Epidermal melanocyte (primary cell): ENCODE measurements at regions not wholly inside any gene's neighbourhood (a gene's known extent, or its start where the extent isn't known, plus 50 kb on each side); places are given as distances from the start of the nearest gene placed in this dataset.
"Not testable (repeated sequence)": the region's sequence is repeated elsewhere in the genome, so short reads cannot be mapped to it uniquely, and the experiment has no call there.

Experiments
- DNase-seq: peaks from one replicate; pipeline ENCODE4 v3.0.0; 2011; ENCODE audit warnings: low spot score; ENCODE audit not compliant: insufficient read length

DNA sequence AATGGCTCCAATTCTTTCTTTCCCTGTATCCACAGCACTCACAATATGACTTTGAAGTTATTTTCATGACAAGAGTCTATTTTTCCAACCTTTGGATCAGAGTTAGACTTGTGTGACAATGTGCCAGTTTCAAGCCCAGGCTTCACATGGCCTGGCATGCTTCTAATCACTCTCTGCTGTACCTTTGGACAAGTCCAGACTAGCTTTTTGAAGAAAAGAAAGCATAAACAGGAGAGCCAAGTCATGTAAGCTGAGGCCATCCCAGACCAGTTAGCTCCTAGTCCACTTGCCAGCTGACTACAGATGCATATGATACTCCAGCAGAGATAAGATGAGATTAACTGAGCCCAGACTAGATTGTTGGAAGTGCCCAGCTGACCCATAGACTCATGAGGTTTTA is 513.6 kb upstream of the C9orf72 start:
- no peak for DNase-seq

DNA sequence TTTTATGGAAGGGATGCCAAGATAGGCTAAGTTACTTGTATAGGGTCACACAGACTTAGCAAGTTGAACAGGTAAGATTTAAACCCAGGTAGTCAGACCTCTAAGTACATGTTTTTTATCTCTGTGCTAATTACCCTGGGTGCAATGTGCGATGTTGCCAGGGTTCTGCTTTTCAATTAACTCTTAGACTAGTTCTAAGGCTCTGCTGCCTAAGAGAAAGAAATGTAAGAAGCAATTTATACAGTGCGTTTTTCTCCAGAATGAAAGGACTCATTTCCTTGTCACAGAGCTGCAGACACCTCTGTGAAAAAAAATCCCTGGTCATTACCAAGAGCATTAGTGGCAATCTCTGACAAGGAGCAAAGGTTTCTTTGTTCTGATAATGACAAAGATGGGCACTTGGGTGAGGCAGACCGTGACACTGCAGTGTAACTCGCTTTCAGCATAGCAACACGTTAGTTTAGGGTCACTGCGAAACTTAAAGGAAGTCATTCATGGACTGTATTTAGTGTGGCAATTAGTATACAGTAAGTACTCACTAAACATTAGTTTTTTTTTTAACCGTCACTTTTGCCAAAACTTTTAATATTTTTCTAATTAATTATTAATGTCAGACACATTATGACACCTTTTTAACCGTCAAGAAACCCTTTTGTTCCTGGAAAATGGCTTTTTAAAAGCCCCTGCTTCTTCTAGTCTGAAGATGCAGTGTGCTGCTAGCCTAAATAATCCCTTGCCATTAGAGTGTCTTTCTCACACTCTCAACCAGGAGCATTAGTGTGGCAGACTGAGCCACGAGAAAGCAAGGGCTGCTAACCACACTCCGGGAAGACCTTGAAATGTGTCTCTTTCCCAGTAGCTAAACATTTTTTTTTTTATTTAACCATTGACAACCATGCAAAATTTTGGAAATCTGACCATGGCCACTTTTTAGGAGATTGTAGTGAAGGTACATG is 520.0 kb upstream of the C9orf72 start:
- no peak for DNase-seq

DNA sequence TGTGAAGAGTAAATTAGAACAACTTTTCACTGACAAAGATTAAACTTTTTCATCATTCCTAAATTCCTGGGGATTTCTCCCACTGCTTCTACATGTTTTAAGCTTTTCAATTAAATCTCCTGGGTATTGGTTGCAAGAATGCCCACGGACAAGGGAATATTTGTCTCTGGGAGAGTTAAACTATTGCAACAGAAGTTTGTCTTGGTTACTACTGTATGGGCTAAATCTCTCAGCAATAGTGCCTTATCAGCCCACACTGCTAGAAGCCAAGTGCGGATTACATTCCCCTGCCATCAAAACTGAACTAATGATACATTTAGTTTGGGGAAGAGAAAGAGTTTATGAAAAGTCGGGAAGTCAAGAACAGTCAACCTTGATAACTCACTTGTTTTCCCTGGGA is 528.2 kb upstream of the C9orf72 start:
- DNase-seq = no peak

DNA sequence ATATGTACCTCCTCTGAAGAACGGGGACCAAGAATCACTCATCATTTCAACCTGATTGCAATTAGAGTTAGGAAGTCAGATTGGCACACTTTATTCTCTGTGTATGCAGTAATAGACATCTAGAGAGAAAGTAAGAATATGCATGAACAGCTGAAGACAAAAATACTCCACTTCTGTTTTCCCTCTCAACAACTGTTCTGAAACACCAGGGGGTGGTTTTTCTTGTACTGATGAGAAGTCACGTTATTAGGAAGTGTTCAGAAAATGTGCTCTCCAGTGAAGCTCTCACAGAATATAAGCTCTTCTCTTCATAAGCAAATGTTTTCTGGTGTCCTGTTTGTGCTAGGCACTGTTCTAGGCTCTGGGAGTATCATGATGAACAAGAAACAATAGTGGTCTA is 531.7 kb upstream of the C9orf72 start:
- DNase-seq = no peak

DNA sequence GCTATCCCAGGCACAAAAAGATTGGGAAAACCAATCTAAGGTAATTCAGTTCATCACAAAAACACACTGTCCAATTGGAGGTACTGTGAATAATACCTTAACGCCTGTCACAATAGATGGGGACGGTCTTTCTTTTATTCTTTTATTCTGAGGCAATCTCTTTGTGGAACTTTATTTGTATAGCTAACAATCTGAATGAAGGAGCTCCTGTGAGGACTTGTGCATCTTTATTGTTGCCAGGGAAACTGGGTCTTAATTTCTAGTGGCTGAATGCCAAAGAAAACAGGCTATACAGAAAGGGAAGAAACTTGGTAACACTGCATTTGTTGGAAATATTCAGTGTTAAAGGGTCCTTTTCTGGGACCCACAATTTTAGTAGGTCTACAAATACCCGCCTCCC is 546.9 kb upstream of the C9orf72 start:
- no peak for DNase-seq

DNA sequence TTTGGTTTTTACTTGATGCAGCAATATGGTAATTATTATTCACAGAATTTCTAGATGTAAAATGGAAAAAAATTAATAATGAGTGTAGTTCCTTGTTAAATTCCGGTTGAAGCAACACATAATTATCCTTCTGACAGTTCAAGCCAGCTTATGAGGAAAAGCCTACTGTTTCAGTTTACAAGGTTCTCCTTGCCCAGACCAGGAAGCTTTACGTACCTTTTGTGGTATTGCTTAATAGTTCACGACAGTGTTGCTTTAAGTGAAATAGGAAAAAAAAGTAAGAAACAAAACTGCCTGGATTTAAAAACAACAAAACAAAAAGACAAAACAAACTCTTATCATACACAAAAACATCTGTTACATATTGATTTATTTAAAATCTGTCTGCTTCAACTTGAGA is 547.3 kb upstream of the C9orf72 start:
- no peak for DNase-seq

DNA sequence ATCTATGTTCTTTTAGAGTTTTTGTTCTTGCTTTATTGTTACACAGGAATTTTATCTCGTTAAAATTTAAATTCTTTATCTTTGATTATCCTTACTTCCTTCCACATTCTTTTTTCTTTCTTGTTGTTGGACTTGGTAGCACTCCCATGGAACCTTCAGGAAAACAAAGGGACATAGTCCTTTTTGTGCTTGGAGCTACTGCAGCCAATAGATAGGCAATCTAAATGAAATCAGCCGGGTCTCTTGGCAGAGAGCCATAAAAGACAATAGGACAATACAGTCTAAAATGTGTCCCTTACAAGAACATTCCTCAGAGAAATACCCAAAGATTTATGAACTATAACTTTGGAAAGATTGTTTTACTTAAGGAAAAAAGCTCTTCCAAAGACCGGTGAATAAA is 548.1 kb upstream of the C9orf72 start:
- no peak for DNase-seq

DNA sequence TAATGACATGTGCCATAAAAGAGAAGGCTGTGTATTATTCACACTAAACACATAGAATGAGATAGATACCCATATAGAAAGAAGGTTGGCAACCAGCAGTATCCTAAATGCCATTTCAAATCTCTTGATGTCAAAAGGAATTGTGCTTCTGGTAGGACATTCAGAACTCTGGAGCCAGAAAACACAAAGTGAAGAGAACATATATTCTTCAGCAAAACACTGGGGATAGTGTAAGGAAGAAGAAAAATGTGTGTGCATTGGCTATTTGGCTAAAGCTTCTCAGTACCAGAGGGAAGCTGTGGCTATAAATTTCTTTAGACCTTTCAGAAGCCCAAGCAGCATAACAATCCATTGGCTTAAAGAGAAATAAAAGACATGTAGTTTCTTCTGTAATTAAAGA is 551.6 kb upstream of the C9orf72 start:
- DNase-seq = no peak

DNA sequence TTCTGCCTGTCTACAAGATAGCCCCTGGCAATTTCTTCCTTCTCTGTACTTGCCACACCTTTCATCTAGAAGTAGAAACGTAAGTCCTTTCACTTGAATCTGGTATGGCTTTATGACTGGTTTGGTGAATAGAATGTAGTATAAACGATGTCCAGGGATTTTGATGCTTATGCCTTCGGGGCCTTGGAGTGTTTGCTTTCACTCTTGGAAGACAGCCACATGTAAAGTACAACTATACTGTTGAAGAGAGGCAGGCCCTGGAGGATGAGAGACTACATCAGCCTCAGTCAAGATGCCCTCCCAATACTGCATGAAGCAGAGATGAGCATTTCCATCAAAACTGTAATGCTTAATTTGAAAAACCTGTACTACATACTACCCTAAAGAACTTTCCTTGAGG is 553.8 kb upstream of the C9orf72 start:
- no peak for DNase-seq

DNA sequence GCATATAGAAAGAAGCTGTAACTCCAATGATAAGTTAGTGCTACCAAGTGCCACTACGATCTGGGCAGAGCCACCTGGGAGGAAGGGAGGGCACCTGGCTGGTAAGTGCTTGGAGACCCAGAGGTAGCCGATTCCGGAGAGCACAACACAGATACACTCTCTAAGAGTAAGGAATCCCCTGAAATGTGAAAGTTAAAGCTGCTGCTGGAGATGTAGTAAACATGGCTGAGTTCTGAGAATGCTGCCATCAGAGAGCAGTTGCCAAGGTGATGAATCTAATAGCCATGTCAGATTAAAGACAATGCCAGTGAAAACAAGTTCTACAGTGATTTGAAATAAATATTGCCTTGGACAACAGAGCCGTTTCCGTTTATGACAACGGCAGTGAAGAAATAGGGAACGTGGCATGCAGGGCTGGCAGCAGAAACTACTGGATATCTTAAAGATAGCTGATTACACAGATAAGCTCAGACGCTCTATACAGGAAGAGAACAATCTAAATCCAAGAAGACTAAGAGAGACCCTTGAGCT is 561.2 kb upstream of the C9orf72 start:
- DNase-seq = no peak

DNA sequence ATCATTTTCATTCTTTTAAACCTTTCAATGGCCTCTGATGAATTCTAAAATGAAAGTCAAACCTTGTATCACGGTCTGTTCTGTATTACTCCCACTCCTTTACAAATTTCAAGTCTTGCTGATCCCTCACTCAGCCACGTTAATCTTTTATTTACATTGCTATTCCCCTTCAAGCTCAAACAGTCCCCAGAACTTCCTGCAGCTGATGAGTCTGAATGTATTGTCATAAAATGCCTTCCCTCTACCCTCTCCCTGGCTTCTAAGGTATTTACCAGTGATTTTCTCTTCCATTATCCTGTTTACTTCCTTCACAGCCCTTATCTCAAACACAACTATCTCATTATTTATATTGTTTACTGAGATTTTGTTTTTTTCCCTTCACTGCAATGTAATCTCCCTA is 562.3 kb upstream of the C9orf72 start:
- DNase-seq = no peak

DNA sequence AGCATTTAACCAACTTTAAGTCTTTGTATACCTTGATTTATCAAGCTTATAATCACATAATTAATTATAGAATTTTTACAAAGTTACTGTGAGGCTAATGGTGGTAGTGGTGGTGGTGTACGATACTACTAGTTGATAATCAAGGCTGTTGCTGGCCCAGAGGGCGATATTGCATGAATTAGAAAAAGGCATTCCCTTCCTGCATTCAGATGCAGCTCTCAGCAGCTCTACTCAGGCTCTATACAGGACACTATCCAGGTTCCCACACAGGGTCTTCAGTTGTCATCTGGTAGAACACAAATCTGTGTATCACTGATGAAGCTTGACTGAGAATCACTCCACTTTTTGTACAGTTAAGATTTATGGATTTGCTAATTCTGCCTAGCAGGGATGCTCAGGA is 562.8 kb upstream of the C9orf72 start:
- no peak for DNase-seq

DNA sequence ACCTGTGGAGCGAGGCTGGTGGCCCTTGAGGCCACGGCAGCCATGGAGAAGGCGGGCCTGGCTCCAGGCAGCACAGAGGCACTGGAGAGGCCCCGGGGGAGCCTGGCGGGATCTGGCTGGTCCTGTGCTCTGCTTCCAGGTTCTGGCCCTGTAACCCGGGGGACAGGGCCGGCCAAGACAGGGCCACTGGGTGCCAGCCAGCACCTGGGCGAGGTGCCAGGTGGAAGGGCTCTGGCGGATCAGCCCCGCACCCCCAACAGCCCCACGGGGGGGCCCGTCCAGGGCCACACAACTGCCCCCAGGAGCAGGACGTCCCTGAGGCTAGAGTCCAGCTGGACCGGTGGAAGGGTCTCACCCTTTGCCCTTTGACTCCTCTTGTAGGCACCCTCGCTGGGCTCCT is 574.1 kb upstream of the C9orf72 start:
- DNase-seq = not testable (repeated sequence)

DNA sequence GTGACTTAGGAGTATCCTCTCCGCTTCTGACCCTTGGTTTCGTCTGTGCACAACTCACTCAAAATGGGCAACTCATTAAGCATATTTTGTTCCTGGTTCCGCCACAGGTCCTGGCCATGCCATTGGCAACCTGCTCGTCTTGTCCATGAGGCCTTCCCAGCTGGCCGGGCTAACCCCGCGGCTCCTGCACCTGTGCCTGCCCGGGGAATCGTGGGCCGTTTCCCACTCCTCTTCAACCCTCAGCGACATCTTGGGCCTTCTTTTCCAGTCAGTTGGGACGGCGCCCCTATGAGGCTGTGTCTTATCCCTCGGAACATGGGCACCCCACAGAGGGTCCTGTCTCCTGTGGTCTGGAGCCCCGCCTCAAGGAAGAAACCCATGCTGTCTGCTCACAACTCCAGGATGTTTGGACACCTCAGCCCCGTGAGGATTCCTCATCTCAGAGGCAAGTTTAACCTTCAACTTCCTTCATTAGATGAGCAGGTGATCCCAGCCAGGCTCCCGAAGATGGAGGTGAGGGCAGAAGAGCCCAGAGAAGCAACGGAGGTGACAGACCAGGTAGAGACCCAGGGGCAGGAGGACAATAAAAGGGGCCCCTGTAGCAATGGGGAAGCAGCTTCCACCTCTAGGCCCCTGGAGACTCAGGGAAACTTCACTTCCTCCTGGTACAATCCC is 574.8 kb upstream of the C9orf72 start:
- not testable (repeated sequence) for DNase-seq

DNA sequence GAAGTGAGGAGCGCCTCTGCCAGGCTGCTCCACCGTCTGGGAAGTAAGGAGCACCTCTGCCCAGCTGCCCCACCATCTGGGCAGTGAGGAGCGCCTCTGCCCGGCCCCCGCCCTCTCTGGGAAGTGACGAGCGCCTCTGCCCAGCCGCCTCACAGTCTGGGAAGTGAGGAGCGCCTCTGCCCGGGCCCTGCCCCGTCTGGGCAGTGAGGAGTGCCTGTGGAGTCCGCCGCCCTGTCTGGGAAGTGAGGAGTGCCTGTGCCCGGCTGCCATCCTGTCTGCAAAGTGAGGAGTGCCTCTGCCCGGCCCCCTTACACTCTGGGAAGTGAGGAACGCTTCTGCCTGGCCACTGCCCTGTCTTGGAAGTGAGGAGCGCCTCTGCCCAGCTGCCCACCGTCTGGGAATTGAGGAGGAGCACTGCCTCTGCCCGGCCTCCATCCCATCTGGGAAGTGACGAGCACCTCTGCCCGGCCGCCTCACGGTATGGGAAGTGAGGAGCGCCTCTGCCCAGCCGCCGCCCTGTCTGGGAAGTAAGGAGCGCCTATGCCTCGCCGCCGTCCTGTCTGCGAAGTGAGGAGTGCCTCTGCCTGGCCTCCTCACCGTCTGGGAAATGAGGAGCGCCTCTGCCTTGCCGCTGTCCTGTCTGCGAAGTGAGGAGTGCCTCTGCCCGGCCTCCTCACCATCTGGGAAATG is 576.2 kb upstream of the C9orf72 start:
- DNase-seq = not testable (repeated sequence)

DNA sequence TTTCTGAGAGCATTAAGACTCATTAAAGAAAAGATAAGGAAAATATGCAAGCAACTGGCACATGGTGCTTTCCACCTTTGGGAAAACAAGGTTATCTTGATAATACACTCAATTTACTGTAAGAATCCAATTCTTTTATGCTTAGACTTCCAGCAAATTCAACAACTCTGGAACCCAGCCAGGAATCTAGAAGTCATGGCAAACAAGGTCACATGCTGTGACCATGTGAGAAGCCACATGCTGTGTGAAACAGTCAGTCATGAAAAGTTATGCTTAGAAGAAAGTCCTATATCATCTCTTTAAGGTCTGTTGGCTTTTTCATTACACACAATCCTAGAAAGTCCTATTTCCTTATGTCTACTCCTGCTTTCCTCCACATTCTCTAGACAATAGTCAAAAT is 581.8 kb upstream of the C9orf72 start:
- no peak for DNase-seq

DNA sequence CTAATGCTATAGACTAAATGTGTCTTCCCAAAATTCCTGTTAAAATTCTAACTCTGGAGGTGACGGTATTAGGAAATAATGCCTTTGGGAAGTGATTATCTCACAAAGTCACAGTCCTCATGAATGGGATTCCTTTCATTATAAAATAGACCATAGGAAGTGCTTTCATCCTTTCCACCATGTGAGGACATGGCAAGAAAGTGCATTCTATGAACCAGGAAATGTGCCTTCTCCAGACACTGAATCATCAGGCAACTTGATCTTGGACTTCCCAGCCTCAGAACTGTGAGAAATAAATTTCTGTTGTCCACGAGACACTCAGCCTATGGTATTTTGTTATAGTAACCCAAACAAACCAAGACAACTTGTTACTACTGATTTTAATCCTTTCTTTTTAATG is 582.4 kb upstream of the C9orf72 start:
- DNase-seq = no peak

DNA sequence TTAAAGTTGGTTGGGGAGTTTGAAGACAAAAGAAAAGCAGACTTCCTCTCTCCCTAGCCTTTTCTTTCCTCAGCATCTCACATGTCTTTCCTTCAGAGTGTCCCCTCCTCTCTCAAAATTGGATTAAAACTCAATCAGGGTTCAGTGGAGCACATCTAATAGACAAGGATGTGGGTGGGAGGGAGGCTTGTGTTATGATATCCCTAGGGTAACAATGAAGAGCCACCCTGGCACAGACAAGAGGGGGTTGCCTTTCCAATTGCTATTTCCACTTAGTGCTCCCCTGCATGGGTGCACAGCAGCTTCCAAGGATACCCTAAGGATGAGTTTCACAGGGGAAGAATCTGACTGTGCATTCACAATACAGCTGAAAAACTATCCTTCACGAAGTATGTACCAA is 585.2 kb upstream of the C9orf72 start:
- no peak for DNase-seq

DNA sequence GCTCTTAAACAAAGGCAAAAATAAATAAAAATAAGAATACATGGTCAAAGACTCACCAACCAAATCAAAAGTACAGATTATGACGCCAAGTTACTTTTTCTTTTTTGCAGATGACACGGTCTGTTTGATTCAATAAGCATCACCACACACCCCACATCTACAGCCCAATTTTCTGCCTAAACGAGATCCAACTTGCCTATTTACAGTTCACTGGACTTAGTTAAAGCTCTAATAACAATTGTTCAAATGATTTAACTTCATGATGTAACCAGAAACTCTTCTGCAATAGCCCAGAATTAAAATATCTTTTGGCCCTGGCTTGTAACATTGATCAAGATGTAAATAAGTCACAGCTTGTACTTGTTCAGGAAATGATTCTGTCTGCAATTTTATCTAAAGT is 590.3 kb upstream of the C9orf72 start:
- DNase-seq = no peak

DNA sequence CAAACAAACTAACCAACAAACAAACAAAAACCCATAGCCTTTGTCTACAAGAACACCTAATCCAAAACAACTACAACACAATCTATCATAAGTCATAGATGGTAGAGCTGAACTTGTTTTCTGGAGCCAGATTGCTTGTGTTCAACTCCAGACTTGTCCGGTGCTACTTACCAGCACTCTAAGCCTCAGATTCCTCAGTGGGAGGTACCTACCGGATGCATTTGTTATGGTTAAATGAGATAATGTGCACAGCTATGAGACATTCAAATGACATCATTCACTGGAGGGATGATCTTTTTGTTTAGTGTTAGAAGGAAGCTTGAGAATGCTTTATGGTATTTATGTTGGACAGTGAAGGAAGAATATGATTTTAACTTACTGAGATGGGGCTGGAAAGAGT is 592.9 kb upstream of the C9orf72 start:
- no peak for DNase-seq

DNA sequence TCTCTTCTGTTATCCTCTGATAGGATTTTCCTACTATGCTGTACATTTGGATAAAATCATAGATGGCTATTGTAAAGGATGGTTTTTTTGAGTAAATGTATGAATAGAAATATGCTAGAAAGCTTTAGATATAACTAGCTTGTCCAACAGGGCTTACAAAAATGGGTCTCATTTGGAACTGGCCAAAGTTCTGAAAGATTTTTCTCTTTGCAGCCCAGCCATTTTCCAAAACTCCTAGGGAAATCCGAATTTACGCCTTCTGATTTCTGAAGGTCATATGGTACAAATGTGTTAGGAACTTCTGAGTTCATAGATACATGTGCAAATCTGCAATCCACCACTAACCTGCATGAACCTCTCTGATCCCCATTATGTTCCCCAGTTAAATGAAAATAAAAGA is 603.9 kb upstream of the C9orf72 start:
- no peak for DNase-seq

DNA sequence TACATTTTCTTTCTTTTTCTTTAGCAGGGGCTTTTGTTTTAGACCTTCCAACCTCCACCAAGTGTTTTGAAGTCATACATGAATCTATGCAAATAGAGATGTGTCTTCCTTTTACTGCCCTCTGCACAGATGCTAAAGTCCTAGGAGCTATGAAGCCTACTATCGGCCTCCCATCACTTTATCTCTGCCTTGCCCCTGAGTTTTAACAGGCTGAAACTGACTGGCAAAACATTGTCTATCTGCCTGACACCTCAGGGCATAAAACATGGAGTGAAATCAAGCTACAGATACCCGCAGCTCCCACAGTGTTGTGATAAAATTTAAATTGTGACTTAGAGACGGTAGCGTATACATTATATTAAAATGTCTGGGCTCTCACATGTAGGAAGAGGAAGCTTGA is 604.6 kb upstream of the C9orf72 start:
- DNase-seq = no peak
